H9 (cell line): ENCODE measurements at regions not wholly inside any gene's neighbourhood (a gene's known extent, or its start where the extent isn't known, plus 50 kb on each side); places are given as distances from the start of the nearest gene placed in this dataset.

Source experiments
- DNase-seq: peaks from one replicate; pipeline ENCODE4 v3.0.0-alpha.2; 2017
- H2AFZ ChIP-seq: one replicate; pipeline ENCODE4 v1.6.1; 2013; ENCODE audit warnings: mild to moderate bottlenecking, low read length, control low read depth, moderate library complexity
- H2AK5ac ChIP-seq: 2 replicates; pipeline ENCODE4 v1.6.1; 2013; ENCODE audit warnings: low read length, control low read depth, mixed read lengths; ENCODE audit not compliant: insufficient read length
- H2BK120ac ChIP-seq: one replicate; pipeline ENCODE4 v1.6.1; 2013; ENCODE audit warnings: low read depth, mild to moderate bottlenecking, low read length, control low read depth, inconsistent platforms; ENCODE audit not compliant: poor library complexity, severe bottlenecking
- H2BK12ac ChIP-seq: 2 replicates; pipeline ENCODE4 v1.6.1; 2013; ENCODE audit warnings: low read length, control low read depth, mixed read lengths, low read depth; ENCODE audit not compliant: insufficient read length
- H2BK15ac ChIP-seq: 2 replicates; pipeline ENCODE4 v1.6.1; 2013; ENCODE audit warnings: low read depth, low read length, control low read depth
- H2BK20ac ChIP-seq: one replicate; pipeline ENCODE4 v1.6.1; 2013; ENCODE audit warnings: low read depth, mild to moderate bottlenecking, low read length, control low read depth, inconsistent platforms; ENCODE audit not compliant: poor library complexity, severe bottlenecking
- H2BK5ac ChIP-seq: 2 replicates; pipeline ENCODE4 v1.6.1; 2013; ENCODE audit warnings: low read length, control low read depth, mixed read lengths; ENCODE audit not compliant: insufficient read length
- H3K14ac ChIP-seq: 2 replicates; pipeline ENCODE4 v1.6.1; 2013; ENCODE audit warnings: low read length, control low read depth; ENCODE audit not compliant: insufficient read depth
- H3K18ac ChIP-seq: 2 replicates; pipeline ENCODE4 v1.6.1; 2013; ENCODE audit warnings: low read depth, mild to moderate bottlenecking, mixed read lengths, low read length, control low read depth; ENCODE audit not compliant: insufficient read length
- H3K23ac ChIP-seq: 2 replicates; pipeline ENCODE4 v1.6.1; 2013; ENCODE audit warnings: low read length, control low read depth, mixed read lengths, low read depth; ENCODE audit not compliant: insufficient read length
- H3K23me2 ChIP-seq: 2 replicates; pipeline ENCODE4 v1.6.1; 2013; ENCODE audit warnings: low read depth, mild to moderate bottlenecking, mixed read lengths, low read length, control low read depth; ENCODE audit not compliant: insufficient read length, poor library complexity, severe bottlenecking
- H3K27ac ChIP-seq: 2 replicates; pipeline ENCODE4 v1.5.1; 2013; ENCODE audit warnings: low read length, control low read depth, mixed read lengths, low read depth; ENCODE audit not compliant: insufficient read length
- H3K27me3 ChIP-seq: 2 replicates; pipeline ENCODE4 v1.6.1; 2013; ENCODE audit warnings: low read length, control low read depth, inconsistent platforms; ENCODE audit not compliant: insufficient read depth
- H3K4ac ChIP-seq: 2 replicates; pipeline ENCODE4 v1.6.1; 2013; ENCODE audit warnings: low read depth, mild to moderate bottlenecking, control low read depth, inconsistent platforms, low read length, moderate library complexity
- H3K4me1 ChIP-seq: 2 replicates; pipeline ENCODE4 v1.6.1; 2013; ENCODE audit warnings: low read length, control low read depth, inconsistent platforms; ENCODE audit not compliant: insufficient read depth
- H3K4me2 ChIP-seq: 2 replicates; pipeline ENCODE4 v1.6.1; 2013; ENCODE audit warnings: low read length, control low read depth, mixed read lengths; ENCODE audit not compliant: insufficient read length, insufficient read depth
- H3K56ac ChIP-seq: 2 replicates; pipeline ENCODE4 v1.6.1; 2013; ENCODE audit warnings: low read depth, mild to moderate bottlenecking, mixed read lengths, low read length, control low read depth; ENCODE audit not compliant: insufficient read length
- H3K79me1 ChIP-seq: 2 replicates; pipeline ENCODE4 v1.6.1; 2013; ENCODE audit warnings: low read depth, mild to moderate bottlenecking, moderate library complexity, low read length, control low read depth, inconsistent platforms; ENCODE audit not compliant: insufficient read depth, poor library complexity, severe bottlenecking
- H3K79me2 ChIP-seq: 2 replicates; pipeline ENCODE4 v1.6.1; 2013; ENCODE audit warnings: low read length, control low read depth, inconsistent platforms; ENCODE audit not compliant: insufficient read depth
- H3K9ac ChIP-seq: 2 replicates; pipeline ENCODE4 v1.6.1; 2013; ENCODE audit warnings: low read length, control low read depth, mixed read lengths; ENCODE audit not compliant: insufficient read length; ENCODE audit errors: extremely low read depth
- H3K9me3 ChIP-seq: one replicate; pipeline ENCODE4 v1.6.1; 2013; ENCODE audit warnings: low read depth, low read length, inconsistent platforms; ENCODE audit not compliant: control insufficient read depth
- H3T11ph ChIP-seq: one replicate; pipeline ENCODE4 v1.6.1; 2013; ENCODE audit warnings: mild to moderate bottlenecking, low read length, control low read depth, inconsistent platforms
- H4K20me1 ChIP-seq: one replicate; pipeline ENCODE4 v1.6.1; 2013; ENCODE audit not compliant: control insufficient read depth, insufficient read length, insufficient read depth
- H4K5ac ChIP-seq: 2 replicates; pipeline ENCODE4 v1.6.1; 2013; ENCODE audit warnings: low read depth, mild to moderate bottlenecking, mixed read lengths, low read length, control low read depth; ENCODE audit not compliant: insufficient read length
- H4K8ac ChIP-seq: replicated peaks from 2 replicates; pipeline ENCODE4 v1.6.1; 2013; ENCODE audit warnings: low read length, control low read depth, mixed read lengths, low read depth; ENCODE audit not compliant: insufficient read length
- H4K91ac ChIP-seq: 2 replicates; pipeline ENCODE4 v1.6.1; 2013; ENCODE audit warnings: low read depth, mild to moderate bottlenecking, moderate library complexity, mixed read lengths, low read length, control low read depth; ENCODE audit not compliant: insufficient read length
- H3K27ac Mint-ChIP-seq, 3 experiments: 2 replicates in 2 of 3; 3 replicates in 1 of 3; pipeline ENCODE4 v1.8.0; 2020 to 2021; ENCODE audit warnings: mixed read lengths in 3 of 3, mild to moderate bottlenecking in 1 of 3, moderate library complexity in 1 of 3
- H3K27me3 Mint-ChIP-seq: 2 replicates; pipeline ENCODE4 v1.8.0; 2021; ENCODE audit warnings: low read depth, mild to moderate bottlenecking, moderate library complexity, mixed read lengths
- H3K36me3 Mint-ChIP-seq, 3 experiments: 2 replicates in 2 of 3; 3 replicates in 1 of 3; pipeline ENCODE4 v1.8.0; 2020 to 2021; ENCODE audit warnings: low read depth in 3 of 3, mixed read lengths in 3 of 3; ENCODE audit not compliant: insufficient read depth in 1 of 3
- H3K4me1 Mint-ChIP-seq, 2 experiments: 2 replicates each; pipeline ENCODE4 v1.8.0; 2020; ENCODE audit warnings: mixed read lengths in 2 of 2
- H3K4me3 Mint-ChIP-seq, 2 experiments: 2 replicates in 1 of 2; 3 replicates in 1 of 2; pipeline ENCODE4 v1.8.0; 2020 to 2021; ENCODE audit warnings: mild to moderate bottlenecking in 2 of 2, mixed read lengths in 2 of 2, moderate library complexity in 1 of 2
- H3K9me3 Mint-ChIP-seq, 2 experiments: 2 replicates in 1 of 2; 3 replicates in 1 of 2; pipeline ENCODE4 v1.8.0; 2020; ENCODE audit warnings: mild to moderate bottlenecking in 2 of 2, mixed read lengths in 2 of 2, moderate library complexity in 1 of 2
- CTCF ChIP-seq: fragments of 200-600 bp; sonication (generic); conservative IDR thresholded peaks from 3 replicates; pipeline ENCODE4 v1.8.0; 2021; ENCODE audit warnings: antibody characterized with exemption, mild to moderate bottlenecking
- WGBS: extraction: QIAGEN DNeasy Blood & Tissue Kit; methylation state at CpG from one replicate; pipeline ENCODE4 v1.1.7; 2013; ENCODE audit warnings: missing lambda C conversion rate, low lambda C conversion rate, mixed read lengths; ENCODE audit not compliant: insufficient read length; ENCODE audit errors: extremely low coverage; 5-methylcytosine and 5-hydroxymethylcytosine counted together

DNA sequence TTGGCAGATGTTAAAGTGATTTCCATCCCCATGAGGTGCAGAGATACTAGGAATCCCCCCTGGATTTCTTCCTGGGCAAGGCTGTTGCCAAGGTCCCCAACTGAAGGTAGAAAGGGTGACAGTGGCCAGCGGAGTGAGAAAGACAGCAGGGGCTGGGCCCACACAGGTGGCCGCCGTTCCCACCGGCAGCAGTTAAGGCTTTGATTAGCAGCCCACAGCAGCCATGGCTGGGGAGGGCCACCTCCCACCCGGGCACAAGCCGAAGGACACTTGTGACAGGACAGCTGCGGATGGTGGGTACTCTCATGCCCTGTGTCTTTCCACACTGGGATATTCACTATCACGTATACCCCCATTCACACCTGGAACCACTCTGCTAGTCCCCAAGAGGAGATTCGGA lies 63.9 kb upstream of the CDYL start:
- Histone ChIP-seq H2BK20ac (no peak overlapping the region), H4K91ac (no peak overlapping the region), H3K79me1 (no peaks in the 10 kb centered on the region), H3K4me2 (no peak overlapping the region), H4K5ac (no peak overlapping the region), H4K8ac (no peak overlapping the region), H3K23me2 (no peaks in the 10 kb centered on the region), H3K23ac (no peak overlapping the region), H3K79me2 (no peaks in the 10 kb centered on the region), H2AFZ (no peak overlapping the region), H2BK5ac (no peak overlapping the region), H3K27me3 (no peaks in the 10 kb centered on the region), H4K20me1 (no peaks in the 10 kb centered on the region), H3K4ac (no peak overlapping the region), H2AK5ac (no peak overlapping the region), H2BK120ac (no peak overlapping the region), H2BK15ac (no peak overlapping the region), H3K18ac (no peak overlapping the region), H3K9ac (no peak overlapping the region), H3K27ac (no peak overlapping the region), H3K4me1 (no peaks in the 10 kb centered on the region), H3K9me3 (no peaks in the 10 kb centered on the region), H3T11ph (no peak overlapping the region), H3K14ac (no peak overlapping the region), H3K56ac (no peak overlapping the region), H2BK12ac (no peak overlapping the region)
- Mint-ChIP-seq H3K4me3 (no peak overlapping the region), H3K9me3 (no peaks in the 10 kb centered on the region), H3K4me1 (peaks cover 0 to 11% of the 10 kb centered on the region in 2 experiments; a peak in 2 of 4 replicates), H3K27ac (no peak overlapping the region), H3K36me3 (no peaks in the 10 kb centered on the region), H3K27me3 (no peaks in the 10 kb centered on the region; the same call in none of the 2 replicates)
- DNase-seq, result no peak
- TF ChIP-seq CTCF, result no peak
- WGBS, result no CpG with 5 or more reads among the region's 9 CpGs
